GM12864 (cell line): ENCODE measurements at regions not wholly inside any gene's neighbourhood (a gene's known extent, or its start where the extent isn't known, plus 50 kb on each side); places are given as distances from the start of the nearest gene placed in this dataset.
"Not testable (repeated sequence)": the region's sequence is repeated elsewhere in the genome, so short reads cannot be mapped to it uniquely, and the experiment has no call there.

Source experiments
- DNase-seq: peaks from one replicate; pipeline ENCODE4 v3.0.0-alpha.2; 2011; ENCODE audit warnings: low read depth
- H3K4me3 ChIP-seq: 2 replicates; pipeline ENCODE4 v1.5.1; 2011; ENCODE audit warnings: mild to moderate bottlenecking, low read depth, low read length, control low read depth
- TF ChIP-seq, protein P1 (sequence below): IDR thresholded peaks from 2 replicates; pipeline ENCODE4 v1.5.1; 2011; ENCODE audit warnings: low read depth, mild to moderate bottlenecking, moderate library complexity, low read length, control low read depth, inconsistent platforms; ENCODE audit errors: missing control alignments

DNA sequence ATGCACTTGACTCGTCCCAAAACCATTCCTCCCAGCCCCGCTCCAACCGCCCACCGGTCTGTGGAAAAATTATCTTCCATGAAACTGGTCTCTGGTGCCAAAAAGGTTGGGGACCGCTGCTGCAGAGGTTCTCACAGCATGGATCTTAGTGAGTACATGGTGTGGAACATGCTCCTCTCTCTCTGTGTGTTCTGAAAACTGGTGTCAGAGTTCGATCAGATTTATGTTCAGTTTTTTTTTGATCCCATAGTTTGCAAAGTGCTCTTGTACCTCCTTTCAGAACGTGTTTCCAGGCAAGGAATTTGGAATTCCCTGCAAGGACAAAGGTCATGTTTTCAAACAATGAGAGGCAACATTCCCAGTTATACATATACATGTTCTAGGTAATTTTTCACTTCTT, 61.2 kb upstream of the FAM171A1 start:
- H3K4me3 ChIP-seq, result no peak overlapping the region
- no peak for DNase-seq
- TF ChIP-seq, protein P1, sequence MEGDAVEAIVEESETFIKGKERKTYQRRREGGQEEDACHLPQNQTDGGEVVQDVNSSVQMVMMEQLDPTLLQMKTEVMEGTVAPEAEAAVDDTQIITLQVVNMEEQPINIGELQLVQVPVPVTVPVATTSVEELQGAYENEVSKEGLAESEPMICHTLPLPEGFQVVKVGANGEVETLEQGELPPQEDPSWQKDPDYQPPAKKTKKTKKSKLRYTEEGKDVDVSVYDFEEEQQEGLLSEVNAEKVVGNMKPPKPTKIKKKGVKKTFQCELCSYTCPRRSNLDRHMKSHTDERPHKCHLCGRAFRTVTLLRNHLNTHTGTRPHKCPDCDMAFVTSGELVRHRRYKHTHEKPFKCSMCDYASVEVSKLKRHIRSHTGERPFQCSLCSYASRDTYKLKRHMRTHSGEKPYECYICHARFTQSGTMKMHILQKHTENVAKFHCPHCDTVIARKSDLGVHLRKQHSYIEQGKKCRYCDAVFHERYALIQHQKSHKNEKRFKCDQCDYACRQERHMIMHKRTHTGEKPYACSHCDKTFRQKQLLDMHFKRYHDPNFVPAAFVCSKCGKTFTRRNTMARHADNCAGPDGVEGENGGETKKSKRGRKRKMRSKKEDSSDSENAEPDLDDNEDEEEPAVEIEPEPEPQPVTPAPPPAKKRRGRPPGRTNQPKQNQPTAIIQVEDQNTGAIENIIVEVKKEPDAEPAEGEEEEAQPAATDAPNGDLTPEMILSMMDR, result no peak

DNA sequence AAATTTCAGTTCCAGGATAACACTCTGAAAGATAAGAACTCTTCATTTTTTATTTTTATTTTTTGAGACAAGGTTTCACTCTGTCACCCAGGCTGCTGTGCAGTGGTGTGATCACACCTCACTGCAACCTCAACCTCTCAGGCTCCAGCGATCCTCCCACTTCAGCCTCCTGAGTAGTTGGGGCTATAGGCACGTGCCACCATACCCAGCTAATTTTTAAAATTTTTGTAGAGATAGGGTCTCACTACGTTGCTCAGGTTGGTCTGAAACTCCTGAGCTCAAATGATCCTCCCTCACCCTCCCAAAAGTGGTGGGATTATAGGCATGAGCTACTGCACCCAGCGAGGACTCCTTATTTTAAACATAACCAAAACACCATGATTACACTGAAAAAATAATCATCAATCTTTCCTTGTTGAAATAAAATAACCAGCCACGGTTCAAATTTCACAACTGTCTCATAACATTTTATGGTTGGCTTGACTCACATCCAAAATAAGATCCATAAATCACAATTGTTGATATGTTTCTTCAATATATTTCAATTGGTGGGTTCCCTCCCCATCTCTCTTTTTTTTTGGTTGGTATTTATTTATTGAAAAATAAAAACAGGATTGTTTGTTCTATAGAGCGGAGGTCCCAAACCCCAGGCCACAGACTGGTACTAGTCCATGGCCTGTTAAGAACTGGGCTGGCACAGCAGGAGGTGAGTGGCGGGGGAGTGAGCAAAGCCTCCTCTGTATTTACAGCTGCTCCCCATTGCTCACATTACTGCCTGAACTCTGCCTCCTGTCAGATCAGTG, 60.1 kb upstream of the FAM171A1 start:
- TF ChIP-seq, protein P1, result no peak
- DNase-seq, result no peak

DNA sequence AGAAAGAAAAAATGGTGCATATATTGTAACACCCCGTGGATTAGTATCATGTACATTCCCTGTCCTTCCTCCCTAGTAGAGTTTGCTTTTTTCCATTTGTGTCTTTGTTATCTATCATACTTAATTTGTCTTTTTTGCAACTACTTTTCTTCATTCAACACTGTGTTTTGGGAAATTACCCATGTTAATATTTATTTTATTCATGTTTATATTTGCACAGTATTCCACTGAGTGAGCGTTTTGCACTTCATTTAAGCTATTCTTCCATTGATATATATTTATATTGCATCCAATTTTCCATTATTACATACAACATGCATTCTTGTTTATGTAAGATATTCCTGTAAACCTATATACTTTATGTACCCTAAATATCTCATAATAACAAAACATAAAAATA, 57.6 kb upstream of the FAM171A1 start:
- no peak for DNase-seq
- TF ChIP-seq, protein P1, result no peak
- H3K4me3 ChIP-seq, result no peak overlapping the region

More for the DNA sequence above, 60.1 kb upstream of the FAM171A1 start:
- no peak overlapping the region for H3K4me3 ChIP-seq

DNA sequence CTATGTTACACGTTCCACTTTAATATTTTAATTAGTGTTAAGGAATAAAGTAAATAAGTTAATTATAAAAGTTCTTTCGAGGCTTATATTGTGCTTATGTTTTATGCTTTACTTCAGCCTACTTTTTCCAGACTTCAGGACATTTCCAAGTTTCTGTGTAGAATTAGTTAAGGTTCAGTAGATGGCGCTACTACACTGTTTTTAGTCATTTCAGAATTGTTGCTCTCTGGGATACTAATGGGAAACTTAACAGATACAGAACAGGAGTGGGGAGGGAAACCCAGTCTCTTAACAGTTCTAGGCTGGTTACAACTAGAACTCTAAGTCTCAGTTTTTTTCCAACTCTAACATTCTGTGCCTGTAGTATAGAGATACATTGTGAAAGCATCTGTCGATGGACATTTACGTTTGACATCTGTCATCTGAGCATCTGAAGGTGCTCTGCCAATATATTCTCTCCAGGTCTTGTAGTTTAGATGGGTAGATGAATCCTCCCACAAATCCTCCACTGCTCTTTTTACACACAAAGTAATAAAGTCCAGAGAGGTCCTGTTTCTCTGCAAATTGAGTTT, 56.8 kb upstream of the FAM171A1 start:
- no peak for DNase-seq
- TF ChIP-seq, protein P1, result peak; percentile 30
- no peak overlapping the region for H3K4me3 ChIP-seq

DNA sequence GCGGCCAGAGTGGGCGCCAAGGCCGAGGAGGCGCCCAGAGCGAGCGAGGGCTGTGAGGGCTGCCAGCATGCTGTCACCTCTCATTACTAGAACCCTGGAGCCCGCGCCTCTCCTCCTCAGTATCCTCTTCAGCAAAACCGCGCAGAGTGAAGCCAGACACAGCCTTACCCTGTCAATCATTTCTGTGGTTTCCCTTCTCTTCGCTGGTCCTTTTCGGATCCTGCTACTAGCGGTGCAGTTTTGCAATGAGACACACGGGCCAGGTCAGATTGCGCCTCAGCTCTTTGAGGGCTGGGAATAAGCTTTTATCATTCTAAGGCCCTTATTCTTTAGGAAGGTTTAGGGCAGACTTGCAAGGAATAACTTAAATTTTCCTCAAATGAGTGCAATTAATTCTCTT, 55.5 kb upstream of the FAM171A1 start:
- H3K4me3 ChIP-seq, result no peak overlapping the region
- TF ChIP-seq, protein P1, result no peak

DNA sequence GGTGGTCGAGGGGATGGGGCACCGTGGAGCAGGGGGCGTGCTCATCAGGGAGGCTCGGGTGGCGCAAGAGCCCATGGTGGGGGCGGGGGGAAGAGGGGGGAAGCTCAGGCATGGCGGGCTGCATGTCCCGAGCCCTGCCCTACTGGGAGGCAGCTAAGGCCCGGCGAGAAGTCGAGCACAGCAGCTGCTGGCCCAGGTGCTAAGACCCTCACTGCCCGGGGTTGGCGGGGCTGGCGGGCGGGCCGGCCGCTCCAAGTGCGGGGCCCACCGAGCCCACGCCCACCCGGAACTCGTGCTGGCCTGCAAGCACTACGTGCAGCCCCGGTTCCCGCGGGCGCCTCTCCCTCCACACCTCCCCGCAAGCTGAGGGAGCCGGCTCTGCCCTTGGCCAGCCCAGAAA, 55.0 kb upstream of the FAM171A1 start:
- H3K4me3 ChIP-seq, result no peak overlapping the region
- TF ChIP-seq, protein P1, result no peak
- DNase-seq, result no peak

More for the DNA sequence above, 55.5 kb upstream of the FAM171A1 start:
- no peak for DNase-seq

DNA sequence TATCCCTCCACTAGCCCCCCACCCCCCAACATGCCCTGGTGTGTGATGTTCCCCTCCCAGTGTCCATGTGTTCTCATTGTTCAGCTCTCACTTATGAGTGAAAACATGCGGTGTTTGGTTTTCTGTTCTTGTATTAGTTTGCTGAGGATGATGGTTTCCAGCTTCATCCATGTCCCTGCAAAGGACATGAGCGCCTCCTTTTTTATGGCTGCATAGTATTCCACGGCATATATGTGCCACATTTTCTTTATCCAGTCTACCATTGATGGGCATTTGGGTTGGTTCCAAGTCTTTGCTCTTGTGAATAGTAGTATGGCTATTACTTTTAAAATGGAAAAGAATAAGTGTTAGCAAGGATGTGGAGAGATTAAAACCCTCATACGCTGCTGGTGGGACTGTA, 50.8 kb upstream of the FAM171A1 start:
- not testable (repeated sequence) for H3K4me3 ChIP-seq, DNase-seq
